ENCODE measurements at regions not wholly inside any gene's neighbourhood (a gene's known extent, or its start where the extent isn't known, plus 50 kb on each side); places are given as distances from the start of the nearest gene placed in this dataset.
"Not testable (repeated sequence)": the region's sequence is repeated elsewhere in the genome, so short reads cannot be mapped to it uniquely, and the experiment has no call there.

- CTCF ChIA-PET, H3K36me3 Mint-ChIP-seq: not testable (repeated sequence)
Observed at GRCh38 chr4:8983921-8984320, 112.3 kb upstream of the HMX1 start.

GRCh38 chr4:8976466-8977128, 105.0 kb upstream of the HMX1 start:
- H3K36me3 ChIP-seq (ENCODE audit: control insufficient read depth in 2 of 3, insufficient read depth in 3 of 3, low read length in 3 of 3); H3K27ac Mint-ChIP-seq; POLR2A ChIA-PET; H3K4me1 Mint-ChIP-seq; intact Hi-C loops (cut with micrococcal nuclease); H3K27ac ChIP-seq (ENCODE audit: low read depth, low read length); CTCF ChIA-PET; H3K4me1 ChIP-seq (ENCODE audit: control insufficient read depth in 2 of 2, insufficient read depth in 2 of 2, low read length in 2 of 2); H3K4me3 ChIP-seq (ENCODE audit: low read length); DNase-seq; ATAC-seq; H3K9me3 Mint-ChIP-seq; H3K36me3 Mint-ChIP-seq; H3K4me3 Mint-ChIP-seq; H3K27me3 ChIP-seq (ENCODE audit: control insufficient read depth in 2 of 2, insufficient read depth in 2 of 2, low read length in 2 of 2); H3K9me3 ChIP-seq (ENCODE audit: control insufficient read depth in 2 of 3, low read length in 3 of 3): not testable (repeated sequence)
- H3K27me3 Mint-ChIP-seq = peaks cover 0 to 12% (median 4%) of the 10 kb centered on the region in 5 donors

More at GRCh38 chr4:8983921-8984320, 112.3 kb upstream of the HMX1 start:
- H3K27me3 ChIP-seq (ENCODE audit: control insufficient read depth in 2 of 2, insufficient read depth in 2 of 2, low read length in 2 of 2); H3K4me3 ChIP-seq (ENCODE audit: low read length); intact Hi-C loops (cut with micrococcal nuclease); H3K36me3 ChIP-seq (ENCODE audit: control insufficient read depth in 2 of 3, insufficient read depth in 3 of 3, low read length in 3 of 3); H3K9me3 ChIP-seq (ENCODE audit: control insufficient read depth in 2 of 3, low read length in 3 of 3); ATAC-seq; H3K9me3 Mint-ChIP-seq; POLR2A ChIA-PET; H3K27ac ChIP-seq (ENCODE audit: low read depth, low read length); H3K4me1 ChIP-seq (ENCODE audit: control insufficient read depth in 2 of 2, insufficient read depth in 2 of 2, low read length in 2 of 2); H3K27me3 Mint-ChIP-seq; H3K4me1 Mint-ChIP-seq; H3K4me3 Mint-ChIP-seq; DNase-seq: not testable (repeated sequence)
- peak overlapping the region in 1 of 9 donors; percentile 17 for H3K27ac Mint-ChIP-seq

GRCh38 chr4:8972635-8973034, 101.0 kb upstream of the HMX1 start:
- DNase-seq; H3K4me1 ChIP-seq (ENCODE audit: control insufficient read depth in 2 of 2, insufficient read depth in 2 of 2, low read length in 2 of 2); CTCF ChIA-PET; H3K9me3 ChIP-seq (ENCODE audit: control insufficient read depth in 2 of 3, low read length in 3 of 3); H3K36me3 Mint-ChIP-seq; H3K27ac ChIP-seq (ENCODE audit: low read depth, low read length); H3K27me3 Mint-ChIP-seq; POLR2A ChIA-PET; H3K9me3 Mint-ChIP-seq; H3K27ac Mint-ChIP-seq; H3K4me3 ChIP-seq (ENCODE audit: low read length); intact Hi-C loops (cut with micrococcal nuclease); H3K4me3 Mint-ChIP-seq; H3K4me1 Mint-ChIP-seq; H3K27me3 ChIP-seq (ENCODE audit: control insufficient read depth in 2 of 2, insufficient read depth in 2 of 2, low read length in 2 of 2); ATAC-seq; H3K36me3 ChIP-seq (ENCODE audit: control insufficient read depth in 2 of 3, insufficient read depth in 3 of 3, low read length in 3 of 3): not testable (repeated sequence)

- H3K27ac Mint-ChIP-seq; ATAC-seq; POLR2A ChIA-PET; H3K9me3 ChIP-seq (ENCODE audit: control insufficient read depth in 2 of 3, low read length in 3 of 3); H3K4me3 Mint-ChIP-seq; H3K36me3 Mint-ChIP-seq; H3K4me1 ChIP-seq (ENCODE audit: control insufficient read depth in 2 of 2, insufficient read depth in 2 of 2, low read length in 2 of 2); H3K27ac ChIP-seq (ENCODE audit: low read depth, low read length); DNase-seq; H3K27me3 ChIP-seq (ENCODE audit: control insufficient read depth in 2 of 2, insufficient read depth in 2 of 2, low read length in 2 of 2); H3K4me3 ChIP-seq (ENCODE audit: low read length); CTCF ChIA-PET; H3K36me3 ChIP-seq (ENCODE audit: control insufficient read depth in 2 of 3, insufficient read depth in 3 of 3, low read length in 3 of 3); H3K9me3 Mint-ChIP-seq; intact Hi-C loops (cut with micrococcal nuclease); H3K4me1 Mint-ChIP-seq: not testable (repeated sequence)
- peaks cover 13 to 24% (median 14%) of the 10 kb centered on the region in 5 donors for H3K27me3 Mint-ChIP-seq
Observed at GRCh38 chr4:8965896-8966295, 94.3 kb upstream of the HMX1 start.

GRCh38 chr4:8964201-8964788, 92.7 kb upstream of the HMX1 start:
- DNase-seq, CTCF ChIA-PET, ATAC-seq: not testable (repeated sequence)

GRCh38 chr4:8963533-8963932, 91.9 kb upstream of the HMX1 start:
- H3K9me3 ChIP-seq (ENCODE audit: control insufficient read depth in 2 of 3, low read length in 3 of 3); H3K27ac Mint-ChIP-seq; H3K4me1 ChIP-seq (ENCODE audit: control insufficient read depth in 2 of 2, insufficient read depth in 2 of 2, low read length in 2 of 2); H3K36me3 ChIP-seq (ENCODE audit: control insufficient read depth in 2 of 3, insufficient read depth in 3 of 3, low read length in 3 of 3); H3K4me1 Mint-ChIP-seq; CTCF ChIA-PET; DNase-seq; ATAC-seq; POLR2A ChIA-PET; H3K27ac ChIP-seq (ENCODE audit: low read depth, low read length); H3K9me3 Mint-ChIP-seq; intact Hi-C loops (cut with micrococcal nuclease); H3K4me3 ChIP-seq (ENCODE audit: low read length); H3K27me3 ChIP-seq (ENCODE audit: control insufficient read depth in 2 of 2, insufficient read depth in 2 of 2, low read length in 2 of 2); H3K36me3 Mint-ChIP-seq: not testable (repeated sequence)
- Mint-ChIP-seq H3K4me3 (peak overlapping the region in 1 of 10 donors; percentile 18), H3K27me3 (peaks cover 14 to 38% (median 14%) of the 10 kb centered on the region in 5 donors)

More at GRCh38 chr4:8964201-8964788, 92.7 kb upstream of the HMX1 start:
- H3K9me3 Mint-ChIP-seq; POLR2A ChIA-PET; H3K9me3 ChIP-seq (ENCODE audit: control insufficient read depth in 2 of 3, low read length in 3 of 3); H3K4me3 ChIP-seq (ENCODE audit: low read length); H3K4me3 Mint-ChIP-seq; H3K27ac ChIP-seq (ENCODE audit: low read depth, low read length); H3K27ac Mint-ChIP-seq; H3K27me3 ChIP-seq (ENCODE audit: control insufficient read depth in 2 of 2, insufficient read depth in 2 of 2, low read length in 2 of 2); H3K36me3 ChIP-seq (ENCODE audit: control insufficient read depth in 2 of 3, insufficient read depth in 3 of 3, low read length in 3 of 3); H3K36me3 Mint-ChIP-seq; H3K4me1 ChIP-seq (ENCODE audit: control insufficient read depth in 2 of 2, insufficient read depth in 2 of 2, low read length in 2 of 2); intact Hi-C loops (cut with micrococcal nuclease); H3K4me1 Mint-ChIP-seq: not testable (repeated sequence)
- H3K27me3 Mint-ChIP-seq = peaks cover 13 to 36% (median 14%) of the 10 kb centered on the region in 5 donors

- H3K36me3 ChIP-seq (ENCODE audit: control insufficient read depth in 2 of 3, insufficient read depth in 3 of 3, low read length in 3 of 3); H3K4me1 Mint-ChIP-seq; POLR2A ChIA-PET; H3K27ac Mint-ChIP-seq; H3K4me1 ChIP-seq (ENCODE audit: control insufficient read depth in 2 of 2, insufficient read depth in 2 of 2, low read length in 2 of 2); H3K4me3 Mint-ChIP-seq; H3K27ac ChIP-seq (ENCODE audit: low read depth, low read length); H3K4me3 ChIP-seq (ENCODE audit: low read length); intact Hi-C loops (cut with micrococcal nuclease); H3K27me3 ChIP-seq (ENCODE audit: control insufficient read depth in 2 of 2, insufficient read depth in 2 of 2, low read length in 2 of 2); CTCF ChIA-PET; H3K36me3 Mint-ChIP-seq; ATAC-seq; H3K9me3 ChIP-seq (ENCODE audit: control insufficient read depth in 2 of 3, low read length in 3 of 3); H3K9me3 Mint-ChIP-seq: not testable (repeated sequence)
- H3K27me3 Mint-ChIP-seq = peaks cover 14 to 42% (median 17%) of the 10 kb centered on the region in 5 donors
- DNase-seq = peak in 4 of 9 donors; percentile 3 to 54 (median 14)
Observed at GRCh38 chr4:8961343-8961742, 89.7 kb upstream of the HMX1 start.
